Adrenal gland (tissue), 9 donors: ENCODE measurements at regions not wholly inside any gene's neighbourhood (a gene's known extent, or its start where the extent isn't known, plus 50 kb on each side); places are given as distances from the start of the nearest gene placed in this dataset.
"Not testable (repeated sequence)": the region's sequence is repeated elsewhere in the genome, so short reads cannot be mapped to it uniquely, and the experiment has no call there.

Experiments
- DNase-seq, 7 donors: peaks; one replicate each; pipeline ENCODE4 v3.0.0-alpha.2; 2019 to 2020
- H3K27ac ChIP-seq, 5 donors: fragments of 200-600 bp; sonication (generic) in 4 of 5; 1 replicate in 3 of 5; 2 replicates in 2 of 5; pipeline versions ENCODE4 v1.5.1 to v1.8.0; 2016 to 2020; ENCODE audit warnings: mild to moderate bottlenecking in 1 of 5
- H3K27me3 ChIP-seq: fragments of 200-600 bp; 2 replicates; pipeline ENCODE4 v1.8.0; 2021
- H3K36me3 ChIP-seq, 2 donors: fragments of 200-600 bp; replicated peaks in 1 of 2; 1 replicate in 1 of 2; 2 replicates in 1 of 2; pipeline versions ENCODE4 v1.5.1 to v1.8.0; 2018 to 2022
- H3K4me1 ChIP-seq, 2 donors: fragments of 200-600 bp; replicated peaks in 1 of 2; 1 replicate in 1 of 2; 2 replicates in 1 of 2; pipeline versions ENCODE4 v1.5.1 to v1.8.0; 2018 to 2021
- H3K4me3 ChIP-seq, 4 donors: fragments of 200-600 bp; sonication (generic) in 3 of 4; one replicate each; pipeline ENCODE4 v1.5.1; 2016 to 2018
- H3K9me3 ChIP-seq, 3 donors: fragments of 200-600 bp; sonication (generic) in 1 of 3; replicated peaks in 1 of 3; 1 replicate in 2 of 3; 2 replicates in 1 of 3; pipeline versions ENCODE4 v1.5.1 to v1.8.0; 2016 to 2021
- POLR2A ChIP-seq, 2 donors: fragments of 450-650 bp; IDR thresholded peaks; one replicate each; pipeline ENCODE4 v1.6.1; 2017; ENCODE audit warnings: antibody characterized with exemption in 2 of 2, mild to moderate bottlenecking in 2 of 2, moderate library complexity in 1 of 2
- WGBS, 4 donors: extraction: QIAGEN DNeasy Blood & Tissue Kit in 2 of 4; methylation state at CpG; one replicate each; pipeline versions ENCODE4 v1.1.5 to v1.1.7; 2013 to 2017; 5-methylcytosine and 5-hydroxymethylcytosine counted together
- intact Hi-C, 2 donors: fragments of 100-400 bp; cut with DNase I; formaldehyde crosslinking; loops; one replicate each; pipeline versions ENCODE4 v1.14.1 to v1.15.0; 2022 to 2023
- TF ChIP-seq, protein P1 (sequence below), 6 experiments: fragments of 450-650 bp in 4 of 6; fragments of 200-600 bp in 2 of 6; sonication (generic) in 1 of 6; IDR thresholded peaks; 1 replicate in 5 of 6; 2 replicates in 1 of 6; pipeline versions ENCODE4 v1.5.1 to v1.8.0; 2016 to 2021; ENCODE audit warnings: antibody characterized with exemption in 6 of 6, mild to moderate bottlenecking in 2 of 6, moderate library complexity in 1 of 6
- donor health status: healthy with polysubstance abuse.
- donor health status: Bipolar disorder and iron deficiency.
- donor health status: DM: yes; HTN: yes; CAD: no.
- donor health status: DM: no; HTN: no; CAD: no.
- donor health status: DM: no; HTN: no; CAD: no.

DNA sequence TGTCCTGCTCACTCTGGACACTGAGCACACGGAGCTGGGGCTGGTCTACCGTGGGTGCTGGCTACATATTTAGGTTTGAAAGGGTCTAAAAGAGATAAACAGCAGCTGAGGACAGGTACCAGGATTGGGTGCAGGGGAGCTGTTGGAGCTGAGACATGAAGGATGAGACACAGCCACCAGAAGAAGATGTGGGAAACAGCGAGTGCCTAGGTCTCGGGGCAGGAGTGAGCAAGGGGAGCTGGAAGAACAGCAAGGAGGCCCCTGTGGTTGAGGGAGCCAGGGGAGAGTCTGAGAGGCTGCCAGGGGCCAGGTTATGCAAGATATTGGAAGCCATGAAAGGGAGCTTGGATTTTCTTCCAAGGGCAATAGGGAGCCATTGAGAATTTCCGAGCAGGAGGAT is 434.0 kb upstream of the SULF2 start:
- TF ChIP-seq, protein P1, sequence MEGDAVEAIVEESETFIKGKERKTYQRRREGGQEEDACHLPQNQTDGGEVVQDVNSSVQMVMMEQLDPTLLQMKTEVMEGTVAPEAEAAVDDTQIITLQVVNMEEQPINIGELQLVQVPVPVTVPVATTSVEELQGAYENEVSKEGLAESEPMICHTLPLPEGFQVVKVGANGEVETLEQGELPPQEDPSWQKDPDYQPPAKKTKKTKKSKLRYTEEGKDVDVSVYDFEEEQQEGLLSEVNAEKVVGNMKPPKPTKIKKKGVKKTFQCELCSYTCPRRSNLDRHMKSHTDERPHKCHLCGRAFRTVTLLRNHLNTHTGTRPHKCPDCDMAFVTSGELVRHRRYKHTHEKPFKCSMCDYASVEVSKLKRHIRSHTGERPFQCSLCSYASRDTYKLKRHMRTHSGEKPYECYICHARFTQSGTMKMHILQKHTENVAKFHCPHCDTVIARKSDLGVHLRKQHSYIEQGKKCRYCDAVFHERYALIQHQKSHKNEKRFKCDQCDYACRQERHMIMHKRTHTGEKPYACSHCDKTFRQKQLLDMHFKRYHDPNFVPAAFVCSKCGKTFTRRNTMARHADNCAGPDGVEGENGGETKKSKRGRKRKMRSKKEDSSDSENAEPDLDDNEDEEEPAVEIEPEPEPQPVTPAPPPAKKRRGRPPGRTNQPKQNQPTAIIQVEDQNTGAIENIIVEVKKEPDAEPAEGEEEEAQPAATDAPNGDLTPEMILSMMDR (IDR thresholded peaks at IDR 0.05), result no peak
- TF ChIP-seq POLR2A (IDR thresholded peaks at IDR 0.05), result no peak

GRCh38 chr20:48217190-48217589 is 431.9 kb upstream of the SULF2 start:
- no peak overlapping the region for H3K4me3 ChIP-seq
- DNase-seq, result no peak
- no peaks in the 10 kb centered on the region for H3K4me1 ChIP-seq
- H3K27ac ChIP-seq, result no peak overlapping the region
- intact Hi-C loops, result no loop called here
- no peaks in the 10 kb centered on the region for H3K36me3 ChIP-seq
- TF ChIP-seq POLR2A (IDR thresholded peaks at IDR 0.05), result no peak
- TF ChIP-seq, protein P1 (IDR thresholded peaks at IDR 0.05), result no peak
- no peaks in the 10 kb centered on the region for H3K9me3 ChIP-seq
- no peaks in the 10 kb centered on the region for H3K27me3 ChIP-seq
- 76 to 81% (median 79%) methylated on average over 14 of the region's 14 CpGs for WGBS, 4 donors

More for the DNA sequence above, 434.0 kb upstream of the SULF2 start:
- intact Hi-C loops, result no loop called here
- no peaks in the 10 kb centered on the region for H3K27me3 ChIP-seq
- H3K27ac ChIP-seq, result no peak overlapping the region
- no peaks in the 10 kb centered on the region for H3K4me1 ChIP-seq
- no peaks in the 10 kb centered on the region for H3K9me3 ChIP-seq
- no peaks in the 10 kb centered on the region for H3K36me3 ChIP-seq
- no peak for DNase-seq
- H3K4me3 ChIP-seq, result no peak overlapping the region
- 82 to 91% (median 85%) methylated on average over 5 of the region's 5 CpGs for WGBS, 4 donors

DNA sequence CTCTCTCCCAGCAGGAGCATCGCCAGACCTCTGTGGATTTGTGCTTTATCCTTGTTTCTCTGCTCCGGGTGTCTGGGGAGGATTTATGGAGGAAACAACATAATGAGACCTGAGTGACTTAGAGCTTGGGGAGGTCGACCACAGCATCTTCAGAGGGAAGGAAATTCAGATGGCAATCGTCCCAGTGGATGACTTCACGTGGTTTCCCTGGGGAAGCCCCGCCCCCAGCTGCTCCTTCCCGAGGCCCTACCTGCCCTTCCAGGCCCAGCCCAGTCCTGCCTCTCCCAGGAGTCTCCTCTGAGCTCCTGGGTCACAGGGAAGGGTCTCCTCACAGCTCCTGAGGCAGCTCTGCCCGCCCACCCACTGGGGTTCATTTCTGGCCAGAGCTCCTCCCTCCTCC is 430.3 kb upstream of the SULF2 start:
- no peak overlapping the region for H3K4me3 ChIP-seq
- no peak for TF ChIP-seq POLR2A (IDR thresholded peaks at IDR 0.05)
- H3K27me3 ChIP-seq, result no peaks in the 10 kb centered on the region
- WGBS, 4 donors, result 36 to 56% (median 41%) methylated on average over 5 to 8 of the region's 8 CpGs
- DNase-seq, result no peak
- H3K36me3 ChIP-seq, result no peaks in the 10 kb centered on the region
- intact Hi-C loops, result no loop called here
- H3K27ac ChIP-seq, result no peak overlapping the region
- H3K4me1 ChIP-seq, result no peaks in the 10 kb centered on the region
- no peaks in the 10 kb centered on the region for H3K9me3 ChIP-seq

- no peak for DNase-seq
- 46 to 70% (median 57%) methylated on average over 5 of the region's 5 CpGs for WGBS, 4 donors
- intact Hi-C loops, result no loop called here
Measured at GRCh38 chr20:48214601-48215000, 429.3 kb upstream of the SULF2 start.

GRCh38 chr20:48213635-48214034 is 428.4 kb upstream of the SULF2 start:
- H3K27ac ChIP-seq, H3K27me3 ChIP-seq, H3K4me1 ChIP-seq, intact Hi-C loops, H3K9me3 ChIP-seq, H3K36me3 ChIP-seq, H3K4me3 ChIP-seq: not testable (repeated sequence)
- DNase-seq, result peak in 1 of 7 donors; percentile 12
- 63 to 76% (median 65%) methylated on average over 9 to 12 of the region's 12 CpGs for WGBS, 4 donors

More at GRCh38 chr20:48214601-48215000, 429.3 kb upstream of the SULF2 start:
- Histone ChIP-seq H3K4me1 (no peaks in the 10 kb centered on the region), H3K27ac (no peak overlapping the region), H3K4me3 (no peak overlapping the region), H3K36me3 (no peaks in the 10 kb centered on the region), H3K9me3 (no peaks in the 10 kb centered on the region), H3K27me3 (no peaks in the 10 kb centered on the region)
- TF ChIP-seq, protein P1 (IDR thresholded peaks at IDR 0.05), result no peak
